ENCODE measurements at regions not wholly inside any gene's neighbourhood (a gene's known extent, or its start where the extent isn't known, plus 50 kb on each side); places are given as distances from the start of the nearest gene placed in this dataset.

DNA sequence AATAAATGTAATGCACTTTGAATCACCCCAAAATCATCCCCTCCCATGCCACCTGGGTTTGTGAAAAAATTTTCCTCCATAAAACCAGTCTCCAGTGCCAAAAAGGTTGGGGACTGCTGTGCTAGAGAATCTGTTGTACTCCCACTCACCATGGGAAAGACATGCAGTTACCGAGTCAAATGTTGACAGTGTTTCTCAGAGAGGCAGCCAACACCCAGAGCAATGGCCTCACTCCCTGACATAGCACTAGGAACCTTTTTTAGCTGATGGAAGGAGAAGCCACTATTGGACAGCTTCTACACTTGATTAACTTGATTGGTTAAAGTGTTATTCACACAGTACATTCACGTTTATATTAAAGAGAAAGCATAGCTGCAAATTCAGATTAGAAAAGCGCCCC, 59.8 kb upstream of the MANEA start:
- Mint-ChIP-seq H3K9me3 (no peaks in the 10 kb centered on the region), H3K4me3 (no peak overlapping the region), H3K27me3 (ENCODE audit: low read depth) (no peaks in the 10 kb centered on the region), H3K27ac (no peak overlapping the region), H3K4me1 (peaks cover 50% of the 10 kb centered on the region), H3K36me3 (no peaks in the 10 kb centered on the region)
- DNase-seq (ENCODE audit: low spot score) (no peak), ATAC-seq (no peak)
- POLR2A ChIA-PET, result no interaction called here
- CTCF ChIA-PET, result no interaction called here
- TF ChIP-seq OVOL2 (CRISPR knock-in tag; IDR thresholded peaks at IDR 0.05; ENCODE audit: borderline replicate concordance) (no peak), TP53 (CRISPR knock-in tag; IDR thresholded peaks at IDR 0.05) (no peak), TEAD4 (CRISPR knock-in tag; IDR thresholded peaks at IDR 0.05) (no peak), SMAD3 (CRISPR knock-in tag; IDR thresholded peaks at IDR 0.05; ENCODE audit: borderline replicate concordance) (no peak)
- TF ChIP-seq, protein P1, sequence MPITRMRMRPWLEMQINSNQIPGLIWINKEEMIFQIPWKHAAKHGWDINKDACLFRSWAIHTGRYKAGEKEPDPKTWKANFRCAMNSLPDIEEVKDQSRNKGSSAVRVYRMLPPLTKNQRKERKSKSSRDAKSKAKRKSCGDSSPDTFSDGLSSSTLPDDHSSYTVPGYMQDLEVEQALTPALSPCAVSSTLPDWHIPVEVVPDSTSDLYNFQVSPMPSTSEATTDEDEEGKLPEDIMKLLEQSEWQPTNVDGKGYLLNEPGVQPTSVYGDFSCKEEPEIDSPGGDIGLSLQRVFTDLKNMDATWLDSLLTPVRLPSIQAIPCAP (CRISPR knock-in tag; IDR thresholded peaks at IDR 0.05), result no peak
- TF ChIP-seq, protein P2, sequence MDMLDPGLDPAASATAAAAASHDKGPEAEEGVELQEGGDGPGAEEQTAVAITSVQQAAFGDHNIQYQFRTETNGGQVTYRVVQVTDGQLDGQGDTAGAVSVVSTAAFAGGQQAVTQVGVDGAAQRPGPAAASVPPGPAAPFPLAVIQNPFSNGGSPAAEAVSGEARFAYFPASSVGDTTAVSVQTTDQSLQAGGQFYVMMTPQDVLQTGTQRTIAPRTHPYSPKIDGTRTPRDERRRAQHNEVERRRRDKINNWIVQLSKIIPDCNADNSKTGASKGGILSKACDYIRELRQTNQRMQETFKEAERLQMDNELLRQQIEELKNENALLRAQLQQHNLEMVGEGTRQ (CRISPR knock-in tag; IDR thresholded peaks at IDR 0.05), result no peak
- TF ChIP-seq, protein P3, sequence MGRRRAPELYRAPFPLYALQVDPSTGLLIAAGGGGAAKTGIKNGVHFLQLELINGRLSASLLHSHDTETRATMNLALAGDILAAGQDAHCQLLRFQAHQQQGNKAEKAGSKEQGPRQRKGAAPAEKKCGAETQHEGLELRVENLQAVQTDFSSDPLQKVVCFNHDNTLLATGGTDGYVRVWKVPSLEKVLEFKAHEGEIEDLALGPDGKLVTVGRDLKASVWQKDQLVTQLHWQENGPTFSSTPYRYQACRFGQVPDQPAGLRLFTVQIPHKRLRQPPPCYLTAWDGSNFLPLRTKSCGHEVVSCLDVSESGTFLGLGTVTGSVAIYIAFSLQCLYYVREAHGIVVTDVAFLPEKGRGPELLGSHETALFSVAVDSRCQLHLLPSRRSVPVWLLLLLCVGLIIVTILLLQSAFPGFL (CRISPR knock-in tag; IDR thresholded peaks at IDR 0.05; ENCODE audit: borderline replicate concordance), result no peak
- TF ChIP-seq, protein P4, sequence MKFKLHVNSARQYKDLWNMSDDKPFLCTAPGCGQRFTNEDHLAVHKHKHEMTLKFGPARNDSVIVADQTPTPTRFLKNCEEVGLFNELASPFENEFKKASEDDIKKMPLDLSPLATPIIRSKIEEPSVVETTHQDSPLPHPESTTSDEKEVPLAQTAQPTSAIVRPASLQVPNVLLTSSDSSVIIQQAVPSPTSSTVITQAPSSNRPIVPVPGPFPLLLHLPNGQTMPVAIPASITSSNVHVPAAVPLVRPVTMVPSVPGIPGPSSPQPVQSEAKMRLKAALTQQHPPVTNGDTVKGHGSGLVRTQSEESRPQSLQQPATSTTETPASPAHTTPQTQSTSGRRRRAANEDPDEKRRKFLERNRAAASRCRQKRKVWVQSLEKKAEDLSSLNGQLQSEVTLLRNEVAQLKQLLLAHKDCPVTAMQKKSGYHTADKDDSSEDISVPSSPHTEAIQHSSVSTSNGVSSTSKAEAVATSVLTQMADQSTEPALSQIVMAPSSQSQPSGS (CRISPR knock-in tag; IDR thresholded peaks at IDR 0.05; ENCODE audit: borderline replicate concordance, low read depth), result no peak

DNA sequence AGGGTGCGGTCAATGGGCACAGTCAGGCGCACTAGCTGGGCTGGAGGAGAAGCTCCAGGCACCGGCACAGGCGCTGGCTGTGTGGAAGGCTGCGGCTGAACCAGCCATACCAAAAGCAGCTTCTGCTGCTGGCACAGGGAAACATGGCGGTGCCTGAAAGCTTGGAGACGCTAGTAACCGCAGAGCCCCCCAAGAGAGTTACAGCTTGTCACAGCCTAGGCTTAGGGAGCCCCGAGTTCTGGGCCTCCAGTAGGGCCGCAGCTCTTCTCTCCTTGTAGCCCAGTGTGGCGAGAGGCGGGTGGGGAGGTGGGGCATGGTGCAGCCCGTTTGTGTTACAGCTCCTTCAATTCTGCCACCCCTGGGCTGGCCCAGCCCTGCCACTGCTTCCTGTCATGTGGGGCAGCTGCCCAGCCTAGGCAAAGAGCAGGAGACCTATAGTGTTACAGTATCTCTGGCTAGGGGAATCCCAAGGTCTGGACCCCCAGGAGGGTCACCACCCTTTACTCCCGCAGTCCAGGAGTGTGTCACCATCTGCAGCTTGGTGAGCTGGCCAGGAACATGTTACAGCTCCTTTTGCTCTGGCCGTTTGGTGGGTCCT, 58.6 kb upstream of the MANEA start:
- ATAC-seq (no peak), DNase-seq (ENCODE audit: low spot score) (no peak)
- H3K27me3 Mint-ChIP-seq (ENCODE audit: low read depth), result no peaks in the 10 kb centered on the region
- H3K27ac Mint-ChIP-seq, result no peak overlapping the region
- ChIA-PET POLR2A (no interaction called here), CTCF (no interaction called here)
- H3K36me3 Mint-ChIP-seq, result no peaks in the 10 kb centered on the region
- no peaks in the 10 kb centered on the region for H3K9me3 Mint-ChIP-seq
- H3K4me1 Mint-ChIP-seq, result peaks cover 45% of the 10 kb centered on the region
- no peak overlapping the region for H3K4me3 Mint-ChIP-seq
- TF ChIP-seq ZNF219 (CRISPR knock-in tag; IDR thresholded peaks at IDR 0.05; ENCODE audit: borderline replicate concordance), result no peak
- TF ChIP-seq, protein P5, sequence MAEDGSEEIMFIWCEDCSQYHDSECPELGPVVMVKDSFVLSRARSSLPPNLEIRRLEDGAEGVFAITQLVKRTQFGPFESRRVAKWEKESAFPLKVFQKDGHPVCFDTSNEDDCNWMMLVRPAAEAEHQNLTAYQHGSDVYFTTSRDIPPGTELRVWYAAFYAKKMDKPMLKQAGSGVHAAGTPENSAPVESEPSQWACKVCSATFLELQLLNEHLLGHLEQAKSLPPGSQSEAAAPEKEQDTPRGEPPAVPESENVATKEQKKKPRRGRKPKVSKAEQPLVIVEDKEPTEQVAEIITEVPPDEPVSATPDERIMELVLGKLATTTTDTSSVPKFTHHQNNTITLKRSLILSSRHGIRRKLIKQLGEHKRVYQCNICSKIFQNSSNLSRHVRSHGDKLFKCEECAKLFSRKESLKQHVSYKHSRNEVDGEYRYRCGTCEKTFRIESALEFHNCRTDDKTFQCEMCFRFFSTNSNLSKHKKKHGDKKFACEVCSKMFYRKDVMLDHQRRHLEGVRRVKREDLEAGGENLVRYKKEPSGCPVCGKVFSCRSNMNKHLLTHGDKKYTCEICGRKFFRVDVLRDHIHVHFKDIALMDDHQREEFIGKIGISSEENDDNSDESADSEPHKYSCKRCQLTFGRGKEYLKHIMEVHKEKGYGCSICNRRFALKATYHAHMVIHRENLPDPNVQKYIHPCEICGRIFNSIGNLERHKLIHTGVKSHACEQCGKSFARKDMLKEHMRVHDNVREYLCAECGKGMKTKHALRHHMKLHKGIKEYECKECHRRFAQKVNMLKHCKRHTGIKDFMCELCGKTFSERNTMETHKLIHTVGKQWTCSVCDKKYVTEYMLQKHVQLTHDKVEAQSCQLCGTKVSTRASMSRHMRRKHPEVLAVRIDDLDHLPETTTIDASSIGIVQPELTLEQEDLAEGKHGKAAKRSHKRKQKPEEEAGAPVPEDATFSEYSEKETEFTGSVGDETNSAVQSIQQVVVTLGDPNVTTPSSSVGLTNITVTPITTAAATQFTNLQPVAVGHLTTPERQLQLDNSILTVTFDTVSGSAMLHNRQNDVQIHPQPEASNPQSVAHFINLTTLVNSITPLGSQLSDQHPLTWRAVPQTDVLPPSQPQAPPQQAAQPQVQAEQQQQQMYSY (CRISPR knock-in tag; IDR thresholded peaks at IDR 0.05), result no peak
- TF ChIP-seq ZNF317 (CRISPR knock-in tag; IDR thresholded peaks at IDR 0.05; ENCODE audit: borderline replicate concordance, low read depth), result no peak
- TF ChIP-seq TP53 (CRISPR knock-in tag; IDR thresholded peaks at IDR 0.05), result no peak
- TF ChIP-seq ZNF396 (CRISPR knock-in tag; IDR thresholded peaks at IDR 0.05; ENCODE audit: borderline replicate concordance), result no peak
- TF ChIP-seq ELF4 (CRISPR knock-in tag; IDR thresholded peaks at IDR 0.05; ENCODE audit: low read depth), result no peak
- TF ChIP-seq ZNF423 (CRISPR knock-in tag; IDR thresholded peaks at IDR 0.05), result no peak
- no peak for TF ChIP-seq SOX15 (CRISPR knock-in tag; IDR thresholded peaks at IDR 0.05)
- no peak for TF ChIP-seq CREM (CRISPR knock-in tag; IDR thresholded peaks at IDR 0.05)
- no peak for TF ChIP-seq RELA (CRISPR knock-in tag; IDR thresholded peaks at IDR 0.05; ENCODE audit: borderline replicate concordance)
- TF ChIP-seq, protein P6, sequence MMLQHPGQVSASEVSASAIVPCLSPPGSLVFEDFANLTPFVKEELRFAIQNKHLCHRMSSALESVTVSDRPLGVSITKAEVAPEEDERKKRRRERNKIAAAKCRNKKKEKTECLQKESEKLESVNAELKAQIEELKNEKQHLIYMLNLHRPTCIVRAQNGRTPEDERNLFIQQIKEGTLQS (CRISPR knock-in tag; conservative IDR thresholded peaks at IDR 0.05), result no peak
- no peak for TF ChIP-seq FOXK1 (CRISPR knock-in tag; IDR thresholded peaks at IDR 0.05)
- TF ChIP-seq, protein P7, sequence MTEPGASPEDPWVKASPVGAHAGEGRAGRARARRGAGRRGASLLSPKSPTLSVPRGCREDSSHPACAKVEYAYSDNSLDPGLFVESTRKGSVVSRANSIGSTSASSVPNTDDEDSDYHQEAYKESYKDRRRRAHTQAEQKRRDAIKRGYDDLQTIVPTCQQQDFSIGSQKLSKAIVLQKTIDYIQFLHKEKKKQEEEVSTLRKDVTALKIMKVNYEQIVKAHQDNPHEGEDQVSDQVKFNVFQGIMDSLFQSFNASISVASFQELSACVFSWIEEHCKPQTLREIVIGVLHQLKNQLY (CRISPR knock-in tag; IDR thresholded peaks at IDR 0.05), result no peak
- TF ChIP-seq, protein P8, sequence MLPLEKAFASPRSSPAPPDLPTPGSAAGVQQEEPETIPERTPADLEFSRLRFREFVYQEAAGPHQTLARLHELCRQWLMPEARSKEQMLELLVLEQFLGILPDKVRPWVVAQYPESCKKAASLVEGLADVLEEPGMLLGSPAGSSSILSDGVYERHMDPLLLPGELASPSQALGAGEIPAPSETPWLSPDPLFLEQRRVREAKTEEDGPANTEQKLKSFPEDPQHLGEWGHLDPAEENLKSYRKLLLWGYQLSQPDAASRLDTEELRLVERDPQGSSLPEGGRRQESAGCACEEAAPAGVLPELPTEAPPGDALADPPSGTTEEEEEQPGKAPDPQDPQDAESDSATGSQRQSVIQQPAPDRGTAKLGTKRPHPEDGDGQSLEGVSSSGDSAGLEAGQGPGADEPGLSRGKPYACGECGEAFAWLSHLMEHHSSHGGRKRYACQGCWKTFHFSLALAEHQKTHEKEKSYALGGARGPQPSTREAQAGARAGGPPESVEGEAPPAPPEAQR (CRISPR knock-in tag; IDR thresholded peaks at IDR 0.05), result no peak
- TF ChIP-seq ZNF263 (CRISPR knock-in tag; IDR thresholded peaks at IDR 0.05; ENCODE audit: low read depth), result no peak
- no peak for TF ChIP-seq ZNF121 (CRISPR knock-in tag; IDR thresholded peaks at IDR 0.05)
- no peak for TF ChIP-seq GRHL2 (CRISPR knock-in tag; IDR thresholded peaks at IDR 0.05; ENCODE audit: insufficient replicate concordance, severe bottlenecking)

All from WTC11 (cell line).